ENCODE measurements at regions not wholly inside any gene's neighbourhood (a gene's known extent, or its start where the extent isn't known, plus 50 kb on each side); places are given as distances from the start of the nearest gene placed in this dataset.
"Not testable (repeated sequence)": the region's sequence is repeated elsewhere in the genome, so short reads cannot be mapped to it uniquely, and the experiment has no call there.

GRCh38 chr18:46179306-46179705 lies 75.1 kb downstream of the HAUS1 start:
- no peak for DNase-seq (ENCODE audit: extremely low read depth in 1 of 2, low read depth in 1 of 2)

GRCh38 chr18:46182633-46183358 lies 78.6 kb downstream of the HAUS1 start:
- DNase-seq (ENCODE audit: extremely low read depth in 1 of 2, low read depth in 1 of 2), result no peak

GRCh38 chr18:46184296-46184695 lies 80.1 kb downstream of the HAUS1 start:
- not testable (repeated sequence) for DNase-seq (ENCODE audit: extremely low read depth in 1 of 2, low read depth in 1 of 2)

- DNase-seq (ENCODE audit: extremely low read depth in 1 of 2, low read depth in 1 of 2), result no peak
These were observed 80.5 kb downstream of the HAUS1 start for GRCh38 chr18:46184727-46185126.

GRCh38 chr18:46190667-46191066 lies 86.5 kb downstream of the HAUS1 start:
- no peak for DNase-seq (ENCODE audit: extremely low read depth in 1 of 2, low read depth in 1 of 2)

GRCh38 chr18:46196627-46197243 lies 92.5 kb downstream of the HAUS1 start:
- DNase-seq (ENCODE audit: extremely low read depth in 1 of 2, low read depth in 1 of 2), result no peak

- no peak for DNase-seq (ENCODE audit: extremely low read depth in 1 of 2, low read depth in 1 of 2)
These were observed 95.4 kb downstream of the HAUS1 start for GRCh38 chr18:46199515-46200147.

GRCh38 chr18:46200178-46201055 lies 96.2 kb downstream of the HAUS1 start:
- not testable (repeated sequence) for DNase-seq (ENCODE audit: extremely low read depth in 1 of 2, low read depth in 1 of 2)

GRCh38 chr18:46204143-46204542 lies 100.0 kb downstream of the HAUS1 start:
- DNase-seq (ENCODE audit: extremely low read depth in 1 of 2, low read depth in 1 of 2), result no peak

GRCh38 chr18:46207985-46208384 lies 103.8 kb downstream of the HAUS1 start:
- DNase-seq (ENCODE audit: extremely low read depth in 1 of 2, low read depth in 1 of 2), result no peak

- DNase-seq (ENCODE audit: extremely low read depth in 1 of 2, low read depth in 1 of 2), result no peak
These were observed 105.0 kb downstream of the HAUS1 start for GRCh38 chr18:46209161-46209560.

GRCh38 chr18:46211816-46212215 lies 107.6 kb downstream of the HAUS1 start:
- DNase-seq (ENCODE audit: extremely low read depth in 1 of 2, low read depth in 1 of 2), result no peak

GRCh38 chr18:46212398-46212797 lies 108.2 kb downstream of the HAUS1 start:
- DNase-seq (ENCODE audit: extremely low read depth in 1 of 2, low read depth in 1 of 2), result no peak

GRCh38 chr18:46213295-46213694 lies 109.1 kb downstream of the HAUS1 start:
- DNase-seq (ENCODE audit: extremely low read depth in 1 of 2, low read depth in 1 of 2), result no peak

- no peak for DNase-seq (ENCODE audit: extremely low read depth in 1 of 2, low read depth in 1 of 2)
These were observed 110.2 kb downstream of the HAUS1 start for GRCh38 chr18:46214435-46214834.

- DNase-seq (ENCODE audit: extremely low read depth in 1 of 2, low read depth in 1 of 2), result no peak
These were observed 111.9 kb downstream of the HAUS1 start for GRCh38 chr18:46215902-46216723.

GRCh38 chr18:46220116-46220515 lies 115.9 kb downstream of the HAUS1 start:
- DNase-seq (ENCODE audit: extremely low read depth in 1 of 2, low read depth in 1 of 2), result no peak

GRCh38 chr18:46222093-46222492 lies 117.9 kb downstream of the HAUS1 start:
- DNase-seq (ENCODE audit: extremely low read depth in 1 of 2, low read depth in 1 of 2), result no peak

- DNase-seq (ENCODE audit: extremely low read depth in 1 of 2, low read depth in 1 of 2), result no peak
These were observed 118.7 kb downstream of the HAUS1 start for GRCh38 chr18:46222710-46223360.
